Astrocyte of the cerebellum (primary cell): ENCODE measurements at regions not wholly inside any gene's neighbourhood (a gene's known extent, or its start where the extent isn't known, plus 50 kb on each side); places are given as distances from the start of the nearest gene placed in this dataset.
A peak's percentile ranks its signal among the peaks of the same experiment; 100 is the strongest.
"Not testable (repeated sequence)": the region's sequence is repeated elsewhere in the genome, so short reads cannot be mapped to it uniquely, and the experiment has no call there.

Experiments used
- DNase-seq: peaks from one replicate; pipeline ENCODE4 v3.0.0-alpha.2; 2011; ENCODE audit warnings: low read depth
- H3K4me3 ChIP-seq: 2 replicates; pipeline ENCODE4 v1.5.1; 2011; ENCODE audit warnings: mild to moderate bottlenecking, low read depth, low read length, moderate library complexity
- in situ Hi-C: cut with HindIII; loops from 2 replicates; pipeline ENCODE4 v1.10.0; 2017; ENCODE audit warnings: low sequenced_read_pairs
- TF ChIP-seq, protein P1 (sequence below): IDR thresholded peaks from 2 replicates; pipeline ENCODE4 v1.5.1; 2012; ENCODE audit warnings: low read length, low read depth, moderate library complexity, mild to moderate bottlenecking; ENCODE audit errors: missing control alignments

DNA sequence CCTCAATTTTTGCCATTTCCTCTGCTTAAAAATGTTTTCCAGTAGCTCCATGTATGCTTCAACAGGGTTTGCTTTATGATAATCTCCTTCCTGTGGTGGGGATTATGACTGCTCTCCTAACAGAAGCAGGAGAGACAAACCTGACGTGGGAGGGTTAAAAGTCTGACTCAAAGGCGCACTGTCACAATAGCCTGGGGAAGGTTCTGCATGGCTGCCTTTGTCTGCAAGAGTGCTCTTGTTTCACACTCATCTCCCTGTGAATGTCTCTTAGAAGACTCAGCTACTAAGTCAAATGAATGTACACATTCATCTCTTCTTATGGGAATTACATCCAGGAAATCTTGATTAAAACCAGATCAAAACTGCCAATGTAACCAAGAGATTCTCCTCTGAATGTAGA, 90.9 kb upstream of the MTAP start:
- TF ChIP-seq, protein P1, sequence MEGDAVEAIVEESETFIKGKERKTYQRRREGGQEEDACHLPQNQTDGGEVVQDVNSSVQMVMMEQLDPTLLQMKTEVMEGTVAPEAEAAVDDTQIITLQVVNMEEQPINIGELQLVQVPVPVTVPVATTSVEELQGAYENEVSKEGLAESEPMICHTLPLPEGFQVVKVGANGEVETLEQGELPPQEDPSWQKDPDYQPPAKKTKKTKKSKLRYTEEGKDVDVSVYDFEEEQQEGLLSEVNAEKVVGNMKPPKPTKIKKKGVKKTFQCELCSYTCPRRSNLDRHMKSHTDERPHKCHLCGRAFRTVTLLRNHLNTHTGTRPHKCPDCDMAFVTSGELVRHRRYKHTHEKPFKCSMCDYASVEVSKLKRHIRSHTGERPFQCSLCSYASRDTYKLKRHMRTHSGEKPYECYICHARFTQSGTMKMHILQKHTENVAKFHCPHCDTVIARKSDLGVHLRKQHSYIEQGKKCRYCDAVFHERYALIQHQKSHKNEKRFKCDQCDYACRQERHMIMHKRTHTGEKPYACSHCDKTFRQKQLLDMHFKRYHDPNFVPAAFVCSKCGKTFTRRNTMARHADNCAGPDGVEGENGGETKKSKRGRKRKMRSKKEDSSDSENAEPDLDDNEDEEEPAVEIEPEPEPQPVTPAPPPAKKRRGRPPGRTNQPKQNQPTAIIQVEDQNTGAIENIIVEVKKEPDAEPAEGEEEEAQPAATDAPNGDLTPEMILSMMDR: no peak
- in situ Hi-C loops: no loop called here
- no peak overlapping the region for H3K4me3 ChIP-seq
- no peak for DNase-seq

DNA sequence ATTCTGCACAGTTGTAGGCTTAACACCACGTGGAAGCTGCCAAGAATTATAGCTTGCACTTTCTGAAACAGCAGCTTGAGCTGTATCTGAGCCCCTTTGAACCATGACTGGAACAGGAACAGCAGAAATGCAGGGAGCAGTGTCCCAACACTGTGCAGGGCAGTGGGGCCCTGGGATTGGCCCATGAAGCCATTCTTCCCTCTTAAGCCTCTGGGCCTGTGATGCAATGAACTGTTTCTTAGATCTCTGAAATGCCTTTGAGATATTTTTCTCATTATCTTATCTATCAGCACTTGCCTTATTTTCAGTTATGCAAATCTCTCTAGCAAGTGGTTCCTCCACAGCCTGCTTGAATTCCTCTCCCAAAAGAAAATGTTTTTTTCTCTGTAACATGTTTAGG, 87.0 kb upstream of the MTAP start:
- in situ Hi-C loops: no loop called here
- TF ChIP-seq, protein P1: no peak
- no peak for DNase-seq
- H3K4me3 ChIP-seq: no peak overlapping the region

DNA sequence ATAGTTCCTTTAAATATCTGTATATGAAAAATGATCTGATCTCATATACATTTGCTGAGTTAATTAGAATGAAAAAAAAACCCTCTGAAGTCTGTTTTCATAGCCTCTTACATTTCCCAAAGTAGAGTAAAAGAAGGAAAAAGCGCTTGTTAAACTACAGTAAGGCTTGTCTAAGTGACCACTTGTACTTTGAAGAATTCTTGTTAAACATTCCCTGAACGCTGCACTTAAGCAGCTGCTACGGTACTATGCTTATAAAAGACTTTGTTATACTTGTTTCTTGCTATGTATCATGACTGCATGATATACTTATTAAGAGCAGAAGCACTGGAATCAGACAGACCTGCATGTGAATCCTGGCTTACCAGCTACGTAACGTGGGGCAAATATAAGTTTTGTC, 81.7 kb upstream of the MTAP start:
- in situ Hi-C loops: no loop called here
- TF ChIP-seq, protein P1: no peak
- DNase-seq: no peak
- H3K4me3 ChIP-seq: no peak overlapping the region

DNA sequence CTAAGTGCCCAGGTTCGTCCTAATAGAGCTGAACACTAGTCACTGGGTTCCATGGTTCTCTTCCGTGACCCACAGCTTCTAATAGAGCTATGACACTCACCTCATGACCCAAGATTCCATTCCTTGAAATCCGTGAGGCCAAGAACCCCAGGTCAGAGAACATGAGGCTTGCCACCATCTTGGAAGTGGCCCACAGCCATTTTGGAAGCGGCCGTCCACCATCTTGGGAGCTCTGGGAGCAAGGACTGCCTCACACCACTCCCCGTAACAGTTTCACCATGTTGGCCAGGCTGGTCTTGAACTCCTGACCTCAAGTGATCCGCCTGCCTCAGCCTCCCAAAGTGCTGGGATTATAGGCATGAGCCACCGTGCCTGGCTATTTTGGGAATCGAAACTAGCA, 75.0 kb upstream of the MTAP start:
- DNase-seq, H3K4me3 ChIP-seq, in situ Hi-C loops: not testable (repeated sequence)

DNA sequence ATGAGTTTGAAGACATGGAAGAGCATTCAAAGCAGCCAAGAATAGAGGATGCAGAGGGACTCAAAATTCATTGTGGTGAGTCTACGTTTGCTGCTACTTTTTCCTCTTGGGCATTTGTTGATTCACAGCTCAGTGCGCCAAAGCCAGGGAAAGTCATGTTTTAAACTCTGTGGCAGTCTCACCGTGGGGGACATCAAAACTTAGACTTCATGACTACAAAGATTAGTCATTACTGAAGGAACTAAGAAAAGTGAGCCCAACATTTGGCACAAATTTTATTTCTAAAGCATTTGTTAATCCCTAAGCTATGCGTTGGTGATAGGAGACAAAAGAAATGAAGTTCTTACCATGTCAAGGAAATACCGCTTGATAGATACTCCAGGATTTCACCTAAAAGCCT, 73.7 kb upstream of the MTAP start:
- in situ Hi-C loops: no loop called here
- H3K4me3 ChIP-seq: no peak overlapping the region
- DNase-seq: peak; percentile 95
- TF ChIP-seq, protein P1: no peak

DNA sequence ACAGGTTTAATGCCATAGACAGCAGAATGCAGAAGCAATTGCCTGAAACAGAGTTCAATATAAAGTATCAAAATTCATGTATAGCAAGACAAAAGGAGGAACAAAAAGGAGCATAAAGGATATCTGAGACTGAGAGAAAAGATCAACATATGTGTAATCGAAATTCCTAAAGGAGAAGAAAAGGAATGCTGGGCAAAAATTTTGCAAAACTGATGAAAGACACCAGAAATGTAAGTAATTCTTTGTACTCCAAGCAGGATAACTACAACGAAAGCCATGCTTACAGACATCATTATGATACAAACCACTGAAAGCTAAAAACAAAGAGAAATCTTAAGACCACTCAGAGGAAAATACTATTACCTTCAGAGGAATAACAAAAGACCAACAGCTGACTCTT, 72.8 kb upstream of the MTAP start:
- H3K4me3 ChIP-seq: no peak overlapping the region
- DNase-seq: no peak
- TF ChIP-seq, protein P1: no peak
- in situ Hi-C loops: no loop called here

DNA sequence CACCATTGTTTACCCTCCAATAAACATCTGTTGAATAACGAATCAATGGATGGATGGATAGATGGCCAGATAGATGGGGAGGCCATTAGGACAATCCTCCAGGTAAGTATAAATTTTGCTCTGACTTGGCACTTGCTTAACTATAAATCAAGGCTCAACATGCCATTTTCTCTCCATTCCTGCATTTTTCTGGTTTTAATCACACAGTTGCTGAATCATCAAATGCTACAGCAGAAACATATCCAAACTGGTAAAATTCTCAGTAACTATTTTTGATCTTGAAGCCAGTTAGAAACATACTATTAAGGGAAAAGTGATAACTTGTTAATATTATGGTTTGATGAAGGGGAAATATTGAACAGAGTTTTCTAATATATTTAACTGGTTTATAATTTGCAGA, 71.5 kb upstream of the MTAP start:
- TF ChIP-seq, protein P1: no peak
- in situ Hi-C loops: no loop called here
- H3K4me3 ChIP-seq: no peak overlapping the region
- DNase-seq: no peak
